RKO (cell line): ENCODE measurements at regions not wholly inside any gene's neighbourhood (a gene's known extent, or its start where the extent isn't known, plus 50 kb on each side); places are given as distances from the start of the nearest gene placed in this dataset.
"Not testable (repeated sequence)": the region's sequence is repeated elsewhere in the genome, so short reads cannot be mapped to it uniquely, and the experiment has no call there.

ENCODE experiments used
- DNase-seq: peaks from one replicate; pipeline ENCODE4 v3.0.0-alpha.2; 2016; ENCODE audit warnings: low spot score

DNA sequence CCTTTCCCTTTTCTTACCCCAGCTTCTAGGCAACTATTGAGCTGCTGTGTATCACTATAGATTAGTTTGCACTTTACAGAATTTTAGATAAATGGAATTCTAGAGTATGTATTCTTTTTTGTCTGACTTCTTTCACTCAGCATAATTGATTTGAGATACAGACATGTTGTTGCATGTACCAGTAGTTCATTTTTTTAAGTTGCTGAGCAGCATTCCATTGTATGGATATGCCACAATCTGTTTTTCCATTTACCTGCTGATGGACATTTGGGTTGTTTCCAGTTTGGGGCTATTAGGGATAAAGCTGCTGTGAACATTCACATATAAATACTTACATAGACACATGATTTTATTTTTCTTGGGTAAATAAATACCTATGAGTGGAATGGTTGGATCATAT, 135.7 kb downstream of the IGF1 start:
- DNase-seq = no peak

DNA sequence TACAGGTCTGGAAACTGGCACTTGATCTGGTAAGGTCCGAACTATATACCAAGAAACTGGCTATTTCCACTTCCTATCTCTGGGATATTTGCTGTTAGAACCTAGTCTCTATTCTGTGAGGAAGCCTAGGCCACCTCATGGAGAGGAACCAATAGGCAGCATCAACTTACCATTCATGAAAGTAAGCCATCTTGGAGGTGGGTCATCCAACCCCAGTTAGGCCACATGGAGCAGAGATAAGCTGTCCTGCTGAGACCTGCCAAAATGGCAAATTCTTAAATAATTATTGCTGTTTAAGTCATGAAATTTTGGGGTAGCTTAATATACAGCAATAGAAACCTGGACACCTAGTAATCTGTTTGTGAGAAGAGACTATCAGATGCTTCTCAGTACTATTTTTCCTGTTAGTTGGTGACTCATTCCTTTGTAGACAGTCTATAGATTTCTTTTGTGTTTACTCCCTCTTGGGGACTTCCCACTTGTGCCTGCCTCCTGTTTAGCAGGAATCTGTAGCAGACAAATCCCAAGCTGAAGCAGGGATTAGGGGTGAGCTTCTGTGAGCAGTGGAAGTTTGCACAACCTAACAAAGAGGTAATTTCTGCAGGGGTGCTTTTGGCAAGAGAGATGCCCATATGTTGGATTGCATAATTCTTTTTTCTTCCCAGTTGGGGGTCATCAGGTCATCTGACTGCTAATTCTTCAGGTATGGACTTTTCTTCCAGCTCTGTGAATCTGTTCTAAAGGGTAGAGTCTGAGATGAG, 136.8 kb downstream of the IGF1 start:
- no peak for DNase-seq

DNA sequence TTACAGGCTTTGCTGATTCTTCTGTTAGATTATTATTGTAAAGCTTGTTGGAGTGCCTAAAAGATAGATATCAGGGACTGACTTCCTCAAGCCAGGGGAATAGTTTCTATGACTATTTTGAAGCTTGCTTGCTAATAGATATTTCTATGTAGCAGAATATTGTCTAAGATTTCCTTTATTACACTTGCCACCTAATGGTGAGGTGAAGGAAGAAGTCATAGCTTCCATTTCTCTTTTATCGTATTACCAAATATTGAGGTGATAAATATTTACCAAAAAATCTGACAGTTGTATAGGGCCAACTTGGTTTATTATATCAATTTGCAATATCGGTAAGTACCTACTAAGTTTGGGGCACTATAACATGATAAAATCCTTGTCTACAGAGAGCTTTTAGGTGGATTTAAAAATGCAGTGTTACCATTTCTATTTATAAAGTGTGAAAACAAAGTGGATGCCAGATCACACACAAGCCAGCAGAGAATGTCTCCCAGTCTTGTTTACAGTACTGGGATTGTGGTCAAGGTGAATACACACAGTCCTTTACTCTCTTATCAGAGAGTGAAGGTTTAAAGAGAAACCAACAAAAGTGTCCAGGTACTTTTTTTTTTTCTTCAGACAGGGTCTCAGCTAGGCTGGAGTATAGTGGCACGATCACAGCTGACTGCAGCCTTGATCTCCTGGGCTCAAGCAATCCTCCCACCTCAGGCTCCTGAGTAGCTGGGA, 137.9 kb downstream of the IGF1 start:
- DNase-seq = no peak

DNA sequence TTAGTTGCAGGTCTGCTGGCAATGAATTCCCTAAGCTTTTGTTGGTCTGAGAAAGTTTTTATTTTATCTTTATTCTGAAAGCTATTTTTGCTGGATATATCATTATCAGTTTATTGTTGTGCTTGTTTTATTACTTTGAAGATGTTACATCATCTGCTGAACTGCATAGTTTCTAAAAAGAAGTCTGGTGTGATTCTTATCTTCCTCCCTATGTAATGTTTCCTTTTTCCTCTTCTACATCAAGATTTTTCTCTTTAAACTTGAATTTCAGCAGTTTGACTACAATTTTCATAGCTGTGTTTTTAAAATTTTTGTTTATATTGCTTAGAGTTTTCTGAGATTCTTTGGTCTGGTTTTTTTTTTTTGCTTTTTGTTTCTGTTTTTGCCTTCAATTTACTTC, 137.1 kb upstream of the PMCH start:
- no peak for DNase-seq

DNA sequence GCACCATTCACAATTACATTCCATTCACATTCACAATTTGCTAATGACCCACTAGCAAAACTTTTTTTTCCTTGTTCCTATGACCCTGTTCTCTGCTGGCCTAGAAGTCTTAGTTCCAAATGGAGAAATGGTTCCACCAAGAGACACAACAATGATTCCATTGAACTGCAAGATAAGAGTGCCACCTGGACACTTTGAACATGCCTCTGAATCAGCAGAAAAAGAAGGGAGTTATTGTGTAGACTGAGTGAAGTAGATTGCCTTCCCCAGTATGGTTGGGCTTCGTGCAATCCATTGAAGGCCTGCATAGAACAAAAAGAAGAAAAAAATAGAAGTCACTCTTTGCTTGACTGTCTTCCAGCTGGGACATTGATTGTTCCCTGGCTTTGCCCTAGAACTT, 133.8 kb upstream of the PMCH start:
- no peak for DNase-seq

DNA sequence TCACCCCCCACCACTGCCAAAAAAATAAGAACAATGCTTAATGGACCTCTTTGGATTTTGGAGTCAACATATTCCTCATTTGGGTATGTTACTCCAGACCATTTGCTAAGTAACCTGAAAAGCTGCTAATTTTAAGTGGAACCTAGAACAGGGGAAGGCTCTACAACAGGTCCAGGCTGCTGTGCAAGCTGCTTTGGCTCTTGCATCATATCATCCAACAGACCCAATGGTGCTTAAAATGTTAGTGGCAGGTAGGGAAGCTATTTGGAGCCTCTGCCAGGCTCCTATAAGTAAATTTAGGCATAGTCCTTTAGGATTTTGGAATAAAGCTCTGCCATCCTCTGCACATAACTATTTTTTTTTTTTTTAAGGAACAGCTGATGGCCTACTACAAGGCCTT, 132.2 kb upstream of the PMCH start:
- no peak for DNase-seq

DNA sequence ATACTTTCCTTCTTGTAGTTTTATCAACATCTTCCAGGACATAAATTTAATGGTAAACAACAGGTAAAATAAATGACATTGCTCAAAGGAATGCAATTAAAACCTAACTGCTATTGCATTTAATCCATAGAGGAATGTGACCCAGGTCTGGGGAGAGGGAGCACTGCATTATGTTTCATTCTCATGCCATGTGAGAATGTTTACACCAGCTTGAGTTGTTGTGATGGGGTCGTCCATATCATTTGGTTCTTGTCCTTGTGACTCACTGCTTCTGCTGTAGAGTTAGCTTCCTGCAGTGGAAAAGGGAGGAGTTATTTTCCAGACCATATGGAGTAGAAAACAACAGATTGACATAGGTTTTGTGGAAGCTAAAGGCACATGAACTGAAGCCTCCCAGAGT, 129.3 kb upstream of the PMCH start:
- DNase-seq = no peak

DNA sequence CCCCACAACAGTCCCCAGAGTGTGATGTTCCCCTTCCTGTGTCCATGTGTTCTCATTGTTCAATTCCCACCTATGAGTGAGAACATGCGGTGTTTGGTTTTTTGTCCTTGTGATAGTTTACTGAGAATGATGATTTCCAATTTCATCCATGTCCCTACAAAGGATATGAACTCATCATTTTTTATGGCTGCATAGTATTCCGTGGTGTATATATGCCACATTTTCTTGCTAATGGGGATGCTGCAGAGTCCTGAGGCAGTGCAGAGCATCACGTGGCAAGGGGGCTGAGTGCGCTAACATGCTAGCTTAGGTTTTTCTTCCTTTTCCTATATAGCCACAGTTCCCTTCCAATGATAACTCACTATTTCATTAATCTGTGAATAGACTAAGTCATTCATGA, 127.5 kb upstream of the PMCH start:
- not testable (repeated sequence) for DNase-seq

DNA sequence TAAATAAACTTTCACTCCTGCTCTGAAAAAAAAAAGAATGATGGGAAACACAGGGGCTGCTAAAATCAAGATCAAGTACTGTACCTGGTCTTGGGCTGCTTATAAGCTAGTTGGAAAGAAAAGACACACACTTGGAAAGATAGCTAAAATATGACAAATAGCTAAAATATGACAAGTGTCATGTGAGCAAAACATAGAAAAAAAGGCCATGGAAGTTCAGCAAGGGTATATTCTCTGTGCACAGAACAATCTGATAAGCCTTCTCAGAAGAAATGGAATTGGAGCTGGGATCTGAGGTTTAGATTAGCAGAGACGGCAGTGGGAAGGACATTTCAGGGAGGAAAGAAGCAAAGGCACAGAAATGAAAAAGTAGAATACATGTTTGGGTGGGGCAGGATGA, 126.2 kb upstream of the PMCH start:
- DNase-seq = no peak

DNA sequence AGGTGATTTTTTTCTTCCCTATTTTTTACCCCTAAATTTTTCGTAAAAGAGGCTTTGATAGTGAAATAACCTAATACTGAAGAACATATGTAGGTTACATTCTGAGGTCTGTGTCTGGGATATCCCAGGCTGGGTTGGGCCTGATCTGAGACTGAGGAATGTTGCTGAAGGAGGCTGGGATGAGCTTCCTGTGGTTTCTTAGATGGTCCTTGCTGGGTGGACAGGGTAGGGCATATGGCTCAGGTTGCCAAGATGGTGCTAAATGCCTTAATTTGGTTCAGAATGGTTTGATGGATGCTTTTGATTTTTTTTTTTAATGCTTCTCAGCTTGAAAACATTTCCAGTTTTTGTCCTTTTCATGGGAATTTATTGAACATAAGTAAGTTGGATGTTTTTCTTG, 124.6 kb upstream of the PMCH start:
- no peak for DNase-seq

DNA sequence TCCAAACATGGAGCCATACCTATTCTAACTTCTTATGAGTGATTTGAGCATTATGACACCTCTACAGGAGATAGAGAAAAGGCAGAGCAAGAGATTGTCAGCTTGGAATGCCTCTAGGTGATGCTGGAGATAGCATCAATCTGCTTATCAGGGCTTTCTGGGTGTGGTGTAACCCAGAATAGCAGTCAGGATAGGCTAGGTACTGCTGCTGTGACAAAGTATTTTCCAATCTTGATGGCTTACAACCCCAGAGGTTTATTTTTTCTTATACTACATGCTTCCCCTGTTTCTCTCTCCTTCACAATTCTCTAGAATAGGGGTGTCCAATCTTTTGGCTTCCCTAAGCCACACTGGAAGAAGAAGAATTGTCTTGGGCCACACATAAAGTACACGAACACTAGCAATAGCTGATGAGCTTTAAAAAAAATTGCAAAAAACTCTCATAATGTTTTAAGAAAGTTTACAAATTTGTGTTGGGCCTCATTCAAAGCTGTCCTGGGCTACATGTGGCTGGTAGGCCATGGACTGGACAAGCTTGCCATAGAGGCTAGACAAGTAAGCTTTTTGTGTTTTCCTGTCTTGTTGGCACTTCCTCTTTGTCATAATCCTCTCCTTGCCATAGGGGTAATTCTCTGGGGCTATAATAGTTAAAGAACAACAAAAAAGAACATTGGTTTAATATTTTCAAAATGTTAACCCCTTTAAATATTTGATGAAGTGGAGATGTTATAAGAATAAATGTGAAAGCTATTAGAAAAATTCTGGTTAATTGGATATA, 123.9 kb upstream of the PMCH start:
- DNase-seq = no peak

DNA sequence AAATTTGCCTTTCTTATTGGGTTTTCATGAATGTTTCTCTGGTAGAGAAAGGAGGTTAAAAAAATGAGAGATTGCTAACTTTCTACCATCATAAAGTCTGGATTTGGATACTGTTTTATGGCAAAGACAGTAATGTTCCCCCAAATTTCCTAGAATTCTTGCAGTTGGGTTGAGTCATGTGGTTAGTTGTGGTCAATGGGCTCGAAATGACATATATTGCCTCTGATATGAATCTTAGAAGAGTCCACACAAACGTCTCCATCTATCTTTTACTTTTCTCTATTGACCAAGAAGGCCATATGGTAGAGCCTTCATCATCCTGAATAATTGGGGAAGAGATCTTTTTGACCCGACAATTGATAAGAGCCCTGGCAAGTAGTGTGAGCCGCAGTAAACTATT, 119.5 kb upstream of the PMCH start:
- DNase-seq = no peak

DNA sequence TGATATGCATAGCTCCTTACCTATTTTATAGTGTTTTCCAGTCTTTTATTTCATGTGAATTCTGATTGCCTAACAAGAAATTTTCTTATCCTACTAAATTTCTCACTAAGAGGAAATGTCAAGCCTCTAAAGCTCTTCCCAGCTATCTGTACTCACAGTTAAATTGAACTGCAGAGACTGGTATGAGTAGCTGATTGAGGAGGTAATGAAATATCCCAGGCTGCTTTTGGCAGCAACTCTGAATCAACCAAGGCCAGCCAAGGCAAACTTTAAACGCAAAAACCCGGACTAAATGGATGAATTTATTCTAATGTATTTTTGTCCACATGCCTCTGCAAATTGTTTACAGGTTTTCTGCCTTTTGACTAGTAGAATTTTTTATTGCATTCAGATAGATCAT, 119.1 kb upstream of the PMCH start:
- no peak for DNase-seq

DNA sequence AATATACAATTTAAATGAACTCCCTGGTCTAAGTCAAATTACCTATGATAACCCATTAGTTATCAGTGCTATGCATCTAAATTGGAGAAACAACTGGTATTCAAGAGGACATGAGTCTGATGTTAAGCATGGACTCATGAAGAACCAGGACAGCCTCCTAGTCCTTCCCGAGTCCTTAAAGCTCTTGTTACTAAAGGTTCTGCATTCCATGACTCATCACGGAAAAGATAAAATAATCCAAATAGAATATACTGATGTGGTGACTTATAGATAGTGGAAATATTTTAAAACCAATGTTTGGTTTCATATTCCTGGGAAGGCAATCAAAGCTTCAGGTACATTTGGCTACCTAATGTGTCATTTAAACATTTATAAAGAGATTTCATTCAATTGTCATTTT, 117.2 kb upstream of the PMCH start:
- DNase-seq = no peak

DNA sequence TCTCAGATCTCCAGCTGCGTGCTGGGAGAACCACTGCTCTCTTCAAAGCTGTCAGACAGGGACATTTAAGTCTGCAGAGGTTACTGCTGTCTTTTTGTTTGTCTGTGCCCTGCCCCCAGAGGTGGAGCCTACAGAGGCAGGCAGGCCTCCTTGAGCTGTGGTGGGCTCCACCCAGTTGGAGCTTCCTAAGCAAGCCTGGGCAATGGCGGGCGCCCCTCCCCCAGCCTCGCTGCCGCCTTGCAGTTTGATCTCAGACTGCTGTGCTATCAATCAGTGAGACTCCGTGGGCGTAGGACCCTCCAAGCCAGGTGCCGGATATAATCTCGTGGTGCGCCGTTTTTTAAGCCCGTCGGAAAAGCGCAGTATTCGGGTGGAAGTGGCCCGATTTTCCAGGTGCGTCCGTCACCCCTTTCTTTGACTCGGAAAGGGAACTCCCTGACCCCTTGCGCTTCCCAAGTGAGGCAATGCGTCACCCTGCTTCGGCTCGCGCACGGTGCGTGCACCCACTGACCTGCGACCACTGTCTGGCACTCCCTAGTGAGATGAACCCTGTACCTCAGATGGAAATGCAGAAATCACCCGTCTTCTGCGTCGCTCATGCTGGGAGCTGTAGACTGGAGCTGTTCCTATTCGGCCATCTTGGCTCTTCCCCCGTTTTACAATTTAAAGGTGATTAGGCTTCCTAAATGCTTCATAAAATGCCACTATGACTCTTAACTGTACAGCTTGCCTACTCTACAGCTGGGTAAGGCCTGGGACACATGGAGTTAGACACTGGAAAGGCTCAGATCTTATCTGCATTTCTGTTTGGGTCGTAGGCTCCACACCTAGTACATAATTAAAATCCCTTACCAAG, 115.7 kb upstream of the PMCH start:
- DNase-seq = not testable (repeated sequence)

DNA sequence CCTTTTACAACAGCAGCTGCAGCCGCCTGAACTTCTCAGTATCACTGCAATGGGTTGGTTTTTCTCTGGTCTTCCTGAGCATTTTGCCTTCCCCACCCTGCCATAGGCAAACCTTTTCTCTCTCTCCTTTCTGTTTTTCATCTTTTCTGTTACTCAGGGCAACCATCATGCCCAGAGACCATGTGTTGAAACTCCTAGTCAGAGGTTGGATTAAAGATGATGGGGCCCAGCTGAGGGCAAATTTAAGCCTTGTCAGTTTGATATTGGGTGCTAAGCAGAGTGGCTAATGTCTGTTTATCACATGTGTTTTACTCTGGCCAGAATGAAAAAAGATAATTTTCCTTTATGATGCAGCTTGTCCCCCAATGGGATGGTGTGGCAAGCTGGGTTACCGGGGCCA, 107.9 kb upstream of the PMCH start:
- no peak for DNase-seq

DNA sequence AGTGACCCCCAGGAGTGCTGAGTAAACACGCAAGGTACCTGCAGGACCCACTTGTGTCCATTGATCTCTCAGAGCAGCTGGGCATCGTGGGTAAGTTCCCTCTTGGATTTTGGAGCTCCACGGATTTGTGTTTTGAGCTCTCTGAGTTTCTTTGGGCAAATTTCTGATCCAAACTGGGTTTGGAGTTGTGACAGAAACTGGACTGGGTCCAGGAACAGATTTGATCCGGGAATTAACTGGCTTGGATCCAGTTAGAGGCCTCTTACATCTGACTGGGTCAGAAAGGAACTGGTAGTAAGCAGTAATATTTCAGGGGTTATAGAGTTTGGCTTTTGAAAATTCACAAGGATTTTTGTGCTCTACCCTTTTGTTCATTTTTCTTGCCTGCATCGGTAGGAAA, 107.0 kb upstream of the PMCH start:
- not testable (repeated sequence) for DNase-seq

DNA sequence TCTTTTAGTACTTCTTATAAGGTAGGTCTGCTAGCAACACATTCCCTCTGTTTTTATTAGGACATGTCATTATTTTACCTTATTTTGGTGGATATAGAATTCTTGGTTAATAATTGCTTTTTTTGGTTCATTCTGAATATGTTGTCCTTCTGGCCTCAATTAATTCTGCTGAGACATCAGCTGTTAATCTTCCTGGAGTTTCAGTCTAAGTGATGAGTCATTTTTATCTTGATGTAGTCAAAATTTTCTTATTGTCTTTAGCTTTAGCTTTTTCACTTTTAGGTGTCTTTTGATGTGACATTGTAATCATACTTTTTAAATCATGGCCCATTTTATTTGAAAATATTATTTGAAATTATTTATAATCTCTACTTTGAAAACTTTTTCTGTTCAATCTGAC, 104.9 kb upstream of the PMCH start:
- peak; percentile 26 for DNase-seq

DNA sequence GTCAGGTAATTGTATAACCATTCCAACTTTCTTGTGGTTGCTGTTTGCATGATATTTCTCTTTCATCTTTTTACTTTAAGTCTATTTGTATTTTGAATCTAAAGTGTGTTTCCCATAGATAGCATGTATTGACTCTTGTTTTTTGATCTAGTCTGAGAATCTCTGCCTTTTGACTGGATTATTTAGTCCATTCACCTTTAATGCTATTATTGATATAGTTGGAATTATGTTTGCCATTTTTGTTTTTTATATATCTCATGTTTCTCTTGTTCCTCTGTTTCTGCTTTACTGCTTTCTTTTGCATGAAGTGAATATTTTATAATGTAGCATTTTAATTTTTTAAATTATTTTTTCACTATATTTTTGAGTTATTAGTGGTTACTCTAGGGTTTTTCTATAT, 103.9 kb upstream of the PMCH start:
- DNase-seq = no peak

DNA sequence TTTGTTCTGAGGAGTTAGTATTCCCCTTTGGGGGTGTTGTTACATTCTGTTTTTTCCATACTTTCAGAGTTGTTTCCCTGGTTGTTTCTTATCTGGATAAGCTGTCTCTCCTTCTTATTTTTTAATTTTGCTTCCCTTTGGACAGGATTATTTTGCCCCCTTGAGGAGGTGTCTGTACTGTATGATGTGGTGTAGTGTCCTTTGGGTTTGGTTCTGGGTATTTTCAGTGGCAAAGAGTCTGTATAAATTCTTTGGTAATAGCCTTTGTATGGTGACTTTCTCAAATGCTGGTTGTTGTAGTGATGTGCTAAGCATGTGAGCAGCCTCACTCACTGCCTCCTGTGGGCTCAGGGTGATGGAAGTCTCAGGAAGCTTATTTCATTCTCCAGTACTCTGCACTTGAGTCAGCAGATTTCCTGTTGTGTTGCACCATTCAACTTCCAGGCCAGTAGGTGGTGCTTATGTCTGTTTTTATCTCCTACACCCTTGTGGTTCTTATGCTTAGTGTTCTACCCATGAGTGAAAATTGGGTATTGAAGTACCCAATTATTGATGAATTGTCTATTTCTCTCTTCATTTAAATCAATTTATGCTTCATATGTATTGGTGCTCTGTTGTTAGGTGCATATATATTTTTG, 103.3 kb upstream of the PMCH start:
- DNase-seq = peak; percentile 77

DNA sequence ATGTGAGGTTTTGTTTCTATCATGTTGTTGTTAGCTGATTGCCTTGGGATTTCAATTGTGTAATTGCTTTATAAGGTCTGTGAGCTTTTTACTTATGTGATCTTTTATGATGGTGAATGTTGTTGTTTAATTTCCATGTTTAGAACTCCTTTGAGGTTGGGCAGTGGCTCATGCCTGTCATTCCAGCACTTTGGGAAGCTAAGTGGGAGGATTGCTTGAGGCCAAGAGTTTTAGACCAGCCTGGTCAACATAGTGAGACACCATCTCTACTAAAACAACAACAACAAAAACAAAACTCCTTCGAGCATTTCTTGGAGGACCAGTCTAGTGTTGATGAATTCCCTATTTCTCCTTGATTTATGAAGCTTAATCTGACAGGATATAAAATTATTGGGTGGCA, 102.1 kb upstream of the PMCH start:
- no peak for DNase-seq

DNA sequence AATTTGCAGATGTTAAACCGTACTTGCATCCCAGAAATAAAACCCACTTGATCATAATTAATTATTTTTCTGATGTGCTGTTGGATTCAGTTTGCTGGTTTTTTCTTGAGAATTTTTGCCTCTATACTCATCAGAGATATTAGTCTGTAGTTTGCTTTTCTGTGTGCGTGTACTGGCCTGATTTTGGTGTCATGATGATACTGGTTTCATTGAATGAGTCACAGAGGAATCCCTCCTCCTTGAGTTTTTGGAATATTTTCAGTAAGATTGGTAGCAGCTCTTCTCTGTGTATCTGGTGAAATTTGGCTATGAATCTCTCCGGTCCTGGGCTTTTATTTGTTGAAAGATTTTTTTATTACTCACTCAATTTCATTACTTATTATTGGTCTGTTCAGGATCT, 100.4 kb upstream of the PMCH start:
- DNase-seq = no peak
